H1 (cell line): ENCODE measurements at regions not wholly inside any gene's neighbourhood (a gene's known extent, or its start where the extent isn't known, plus 50 kb on each side); places are given as distances from the start of the nearest gene placed in this dataset.

Source experiments
- CTCF ChIA-PET: fragments of 300-600 bp; sonication (Branson Sonifier 250); formaldehyde crosslinking; loops from one replicate; lab custom pipeline; 2021; ENCODE audit not compliant: partially characterized antibody; lab: Charles Lee
- POLR2A ChIA-PET: fragments of 300-600 bp; sonication (Branson Sonifier 250); formaldehyde crosslinking; loops from one replicate; lab custom pipeline; 2021; ENCODE audit warnings: inconsistent platforms; ENCODE audit not compliant: partially characterized antibody; lab: Charles Lee
- DNase-seq, 2 experiments: peaks; one replicate each; pipeline versions ENCODE4 v3.0.0 to v3.0.0-alpha.2; 2010 to 2022; ENCODE audit warnings: low spot score in 2 of 2, low read depth in 1 of 2, mixed read lengths in 1 of 2
- FAIRE-seq: peaks from 2 replicates; lab custom pipeline; 2011; peaks lifted over from hg19 to GRCh38; lab: Jason Lieb, UNC
- H2AFZ ChIP-seq: 2 replicates; pipeline ENCODE4 v1.8.1; 2012; ENCODE audit warnings: low read length, inconsistent platforms
- H2AK5ac ChIP-seq: 2 replicates; pipeline ENCODE4 v1.6.1; 2013; ENCODE audit warnings: low read depth, low read length
- H2BK120ac ChIP-seq: replicated peaks from 2 replicates; pipeline ENCODE3; 2013; ENCODE audit warnings: low read depth, low read length, inconsistent platforms
- H2BK12ac ChIP-seq: 2 replicates; pipeline ENCODE4 v1.6.1; 2013; ENCODE audit warnings: low read depth, low read length
- H2BK15ac ChIP-seq: 2 replicates; pipeline ENCODE4 v1.6.1; 2013; ENCODE audit warnings: low read length
- H2BK20ac ChIP-seq: 2 replicates; pipeline ENCODE4 v1.6.1; 2013; ENCODE audit warnings: low read length
- H2BK5ac ChIP-seq: 2 replicates; pipeline ENCODE4 v1.6.1; 2013; ENCODE audit warnings: low read depth, low read length
- H3K14ac ChIP-seq: 2 replicates; pipeline ENCODE4 v1.6.1; 2013; ENCODE audit warnings: inconsistent platforms; ENCODE audit not compliant: insufficient read length
- H3K18ac ChIP-seq: 2 replicates; pipeline ENCODE4 v1.6.1; 2013; ENCODE audit warnings: low read length; ENCODE audit errors: extremely low read depth
- H3K23ac ChIP-seq: 2 replicates; pipeline ENCODE4 v1.6.1; 2013; ENCODE audit warnings: inconsistent platforms; ENCODE audit not compliant: insufficient read length
- H3K23me2 ChIP-seq: 2 replicates; pipeline ENCODE4 v1.6.1; 2013; ENCODE audit warnings: low read depth, low read length
- H3K27ac ChIP-seq: 2 replicates; pipeline ENCODE4 v1.6.1; 2011; ENCODE audit warnings: low read depth, low read length, inconsistent platforms
- H3K27me3 ChIP-seq, 4 experiments: replicated peaks in 1 of 4; 1 replicate in 1 of 4; 2 replicates in 3 of 4; pipeline versions ENCODE4 v1.6.1 to v1.8.1; 2011 to 2013; ENCODE audit warnings: low read length in 3 of 4, mild to moderate bottlenecking in 3 of 4, inconsistent platforms in 2 of 4, mixed read lengths in 2 of 4, moderate library complexity in 1 of 4; ENCODE audit not compliant: control insufficient read depth in 3 of 4, insufficient read depth in 3 of 4; ENCODE audit errors: extremely low read depth in 1 of 4
- H3K36me3 ChIP-seq, 4 experiments: 2 replicates each; pipeline versions ENCODE4 v1.6.1 to v1.8.1; 2011 to 2013; ENCODE audit warnings: mild to moderate bottlenecking in 4 of 4, low read length in 3 of 4, moderate library complexity in 2 of 4, control low read depth in 1 of 4, inconsistent platforms in 1 of 4; ENCODE audit not compliant: insufficient read depth in 4 of 4, control insufficient read depth in 2 of 4
- H3K4ac ChIP-seq: replicated peaks from 2 replicates; pipeline ENCODE3; 2013; ENCODE audit warnings: low read length, low read depth, mixed read lengths, inconsistent platforms; ENCODE audit not compliant: insufficient read length
- H3K4me1 ChIP-seq, 4 experiments: replicated peaks in 1 of 4; 1 replicate in 1 of 4; 2 replicates in 3 of 4; pipeline versions ENCODE4 v1.6.1 to v1.8.1; 2011 to 2013; ENCODE audit warnings: low read length in 3 of 4, inconsistent platforms in 2 of 4, mixed read lengths in 1 of 4; ENCODE audit not compliant: insufficient read depth in 4 of 4, control insufficient read depth in 3 of 4
- H3K4me2 ChIP-seq, 2 experiments: 2 replicates each; pipeline versions ENCODE4 v1.6.1 to v1.8.1; 2011 to 2013; ENCODE audit warnings: low read depth in 2 of 2, low read length in 2 of 2, control low read depth in 1 of 2, inconsistent platforms in 1 of 2, mild to moderate bottlenecking in 1 of 2; ENCODE audit not compliant: insufficient read depth in 1 of 2
- H3K4me3 ChIP-seq, 4 experiments: fragments of 200-600, 300-600 bp in 1 of 4; sonication (generic), shearing (Covaris generic), sonication (Bioruptor Twin) in 1 of 4; 2 replicates each; pipeline versions ENCODE4 v1.5.1 to v1.8.1; 2011 to 2016; ENCODE audit warnings: low read length in 4 of 4, low read depth in 3 of 4, control low read depth in 2 of 4, inconsistent platforms in 2 of 4, mild to moderate bottlenecking in 2 of 4, mixed read lengths in 1 of 4, moderate library complexity in 1 of 4; ENCODE audit not compliant: insufficient read depth in 2 of 4; ENCODE audit errors: extremely low read depth in 1 of 4
- H3K56ac ChIP-seq: replicated peaks from 2 replicates; pipeline ENCODE3; 2013; ENCODE audit warnings: low read depth, mild to moderate bottlenecking, mixed read lengths, low read length, inconsistent platforms; ENCODE audit not compliant: insufficient read length
- H3K79me1 ChIP-seq: 2 replicates; pipeline ENCODE4 v1.6.1; 2013; ENCODE audit warnings: low read depth, low read length, control low read depth
- H3K79me2 ChIP-seq, 2 experiments: 2 replicates each; pipeline versions ENCODE4 v1.6.1 to v1.8.1; 2012 to 2013; ENCODE audit warnings: low read length in 2 of 2, mild to moderate bottlenecking in 2 of 2, inconsistent platforms in 1 of 2; ENCODE audit not compliant: insufficient read depth in 2 of 2, control insufficient read depth in 1 of 2
- H3K9ac ChIP-seq, 4 experiments: replicated peaks in 1 of 4; 1 replicate in 1 of 4; 2 replicates in 3 of 4; pipeline versions ENCODE4 v1.6.1 to v1.8.1; 2011 to 2013; ENCODE audit warnings: low read depth in 3 of 4, low read length in 3 of 4, control low read depth in 2 of 4, mild to moderate bottlenecking in 2 of 4, moderate library complexity in 2 of 4, inconsistent platforms in 1 of 4; ENCODE audit errors: extremely low read depth in 1 of 4
- H3K9me3 ChIP-seq, 2 experiments: 2 replicates each; pipeline versions ENCODE4 v1.6.1 to v1.8.1; 2012 to 2013; ENCODE audit warnings: mild to moderate bottlenecking in 2 of 2, moderate library complexity in 2 of 2, control low read depth in 1 of 2, inconsistent platforms in 1 of 2, low read depth in 1 of 2, low read length in 1 of 2, mixed read lengths in 1 of 2; ENCODE audit not compliant: insufficient read depth in 2 of 2
- H4K20me1 ChIP-seq, 2 experiments: replicated peaks in 1 of 2; 2 replicates each; pipeline versions ENCODE3 to v1.8.1; 2011 to 2013; ENCODE audit warnings: inconsistent platforms in 2 of 2, low read length in 2 of 2, mild to moderate bottlenecking in 1 of 2; ENCODE audit not compliant: insufficient read depth in 2 of 2, control insufficient read depth in 1 of 2
- H4K5ac ChIP-seq: 2 replicates; pipeline ENCODE4 v1.6.1; 2013; ENCODE audit warnings: low read length, low read depth, mixed read lengths, inconsistent platforms; ENCODE audit not compliant: insufficient read length
- H4K8ac ChIP-seq: 2 replicates; pipeline ENCODE4 v1.8.0; 2013; ENCODE audit warnings: mild to moderate bottlenecking, moderate library complexity, low read length, inconsistent platforms; ENCODE audit not compliant: insufficient read depth; ENCODE audit errors: extremely low read depth
- H4K91ac ChIP-seq: replicated peaks from 2 replicates; pipeline ENCODE3; 2013; ENCODE audit warnings: low read length, mixed read lengths, inconsistent platforms; ENCODE audit not compliant: insufficient read length
- CTBP2 ChIP-seq: IDR thresholded peaks from 2 replicates; pipeline ENCODE4 v1.7.0; 2011; ENCODE audit warnings: borderline replicate concordance, mild to moderate bottlenecking, moderate library complexity, mixed read lengths, low read length; ENCODE audit not compliant: insufficient read depth, insufficient read length
- WGBS, 2 experiments: shearing (Covaris generic) in 1 of 2; methylation state at CpG; one replicate each; pipeline versions ENCODE4 v1.1.6 to v1.1.7; 2013 to 2015; ENCODE audit warnings: low lambda C conversion rate in 2 of 2, mixed read lengths in 2 of 2, inconsistent platforms in 1 of 2, low coverage in 1 of 2, missing lambda C conversion rate in 1 of 2; ENCODE audit not compliant: insufficient replicate concordance in 2 of 2, insufficient coverage in 1 of 2, insufficient read length in 1 of 2; ENCODE audit errors: extremely low coverage in 1 of 2, missing lambda C conversion rate in 1 of 2; 5-methylcytosine and 5-hydroxymethylcytosine counted together

DNA sequence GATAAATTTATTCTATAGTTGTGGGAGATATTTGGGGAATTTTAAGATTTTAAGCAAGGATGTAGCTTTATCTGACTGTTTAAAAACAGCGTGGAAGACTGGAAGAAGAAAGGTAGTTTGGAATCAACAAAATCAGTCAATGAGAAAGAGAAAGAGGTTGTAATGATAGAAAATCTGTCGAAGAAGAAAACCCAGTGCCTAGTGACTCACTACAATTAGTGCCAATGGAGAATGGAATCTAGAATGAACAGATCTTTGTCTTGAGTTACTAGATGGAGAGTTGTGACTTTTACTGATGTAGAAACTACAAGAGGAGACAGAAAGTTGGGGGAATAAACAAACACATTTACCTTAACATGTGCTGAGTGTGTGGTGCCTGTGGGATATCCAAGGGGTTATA, 577.8 kb upstream of the NR5A2 start:
- Histone ChIP-seq H3K4me3 (no peak overlapping the region), H2BK12ac (no peak overlapping the region), H4K91ac (no peak overlapping the region), H4K20me1 (no peaks in the 10 kb centered on the region), H3K23ac (no peak overlapping the region), H3K4ac (no peak overlapping the region), H3K14ac (no peak overlapping the region), H3K36me3 (no peaks in the 10 kb centered on the region), H3K9me3 (no peaks in the 10 kb centered on the region), H2AK5ac (no peak overlapping the region), H4K8ac (no peak overlapping the region), H3K79me2 (no peaks in the 10 kb centered on the region), H2BK20ac (no peak overlapping the region), H3K79me1 (no peaks in the 10 kb centered on the region), H3K27me3 (no peaks in the 10 kb centered on the region), H4K5ac (no peak overlapping the region), H3K18ac (no peak overlapping the region), H3K27ac (no peak overlapping the region), H3K4me2 (no peak overlapping the region), H2BK5ac (no peak overlapping the region), H2BK15ac (no peak overlapping the region), H3K56ac (no peak overlapping the region), H3K9ac (no peak overlapping the region), H2BK120ac (no peak overlapping the region), H3K4me1 (no peaks in the 10 kb centered on the region), H2AFZ (no peak overlapping the region), H3K23me2 (no peaks in the 10 kb centered on the region)
- no peak for FAIRE-seq
- ChIA-PET CTCF (interaction anchor here (0.6 to 2.4 kb wide), 4 partner anchors 12 to 1670 kb away, joined by 4 to 9 read pairs (median 5); no protein-coding TSS in a partner anchor), POLR2A (no interaction called here)
- 45% methylated on average over 2 of the region's 2 CpGs; no CpG with 5 or more reads in 1 of the 2 experiments for WGBS, 2 experiments
- no peak for DNase-seq
- no peak for TF ChIP-seq CTBP2
